ENCODE measurements at regions not wholly inside any gene's neighbourhood (a gene's known extent, or its start where the extent isn't known, plus 50 kb on each side); places are given as distances from the start of the nearest gene placed in this dataset.
"Not testable (repeated sequence)": the region's sequence is repeated elsewhere in the genome, so short reads cannot be mapped to it uniquely, and the experiment has no call there.

- DNase-seq: no peak
Measured at GRCh38 chr20:4341804-4342485, 92.9 kb upstream of the ADRA1D start.

GRCh38 chr20:4335722-4336121, 86.6 kb upstream of the ADRA1D start:
- DNase-seq: no peak

- no peak for DNase-seq
Measured at GRCh38 chr20:4332121-4332860, 83.2 kb upstream of the ADRA1D start.

GRCh38 chr20:4330011-4330410, 80.9 kb upstream of the ADRA1D start:
- DNase-seq: no peak

- DNase-seq: no peak
Measured at GRCh38 chr20:4329232-4329631, 80.1 kb upstream of the ADRA1D start.

GRCh38 chr20:4328541-4328940, 79.5 kb upstream of the ADRA1D start:
- DNase-seq: no peak

GRCh38 chr20:4327956-4328355, 78.9 kb upstream of the ADRA1D start:
- DNase-seq: no peak

GRCh38 chr20:4326195-4327065, 77.3 kb upstream of the ADRA1D start:
- DNase-seq: peak; percentile 41 to 66 (median 58)

GRCh38 chr20:4325548-4326187, 76.6 kb upstream of the ADRA1D start:
- no peak for DNase-seq

GRCh38 chr20:4324611-4325243, 75.6 kb upstream of the ADRA1D start:
- DNase-seq: peak; percentile 58 to 79 (median 74)

GRCh38 chr20:4322499-4322898, 73.4 kb upstream of the ADRA1D start:
- DNase-seq: peak in 2 of 3 donors; percentile 18 to 38

GRCh38 chr20:4320291-4320690, 71.2 kb upstream of the ADRA1D start:
- DNase-seq: peak; percentile 82 to 95 (median 94)

GRCh38 chr20:4318891-4319290, 69.8 kb upstream of the ADRA1D start:
- no peak for DNase-seq

- not testable (repeated sequence) for DNase-seq
Measured at GRCh38 chr20:4310616-4311015, 61.5 kb upstream of the ADRA1D start.

GRCh38 chr20:4306206-4306605, 57.1 kb upstream of the ADRA1D start:
- no peak for DNase-seq

GRCh38 chr20:4305091-4305490, 56.0 kb upstream of the ADRA1D start:
- no peak for DNase-seq

- DNase-seq: no peak
Measured at GRCh38 chr20:4304601-4305000, 55.5 kb upstream of the ADRA1D start.

GRCh38 chr20:4303136-4303535, 54.0 kb upstream of the ADRA1D start:
- DNase-seq: no peak

- no peak for DNase-seq
Measured at GRCh38 chr20:4300921-4301320, 51.8 kb upstream of the ADRA1D start.

- DNase-seq: no peak
Measured at GRCh38 chr20:4300401-4300800, 51.3 kb upstream of the ADRA1D start.

- DNase-seq: no peak
Measured at GRCh38 chr20:4299773-4300172, 50.7 kb upstream of the ADRA1D start.

GRCh38 chr20:4299216-4299615, 50.1 kb upstream of the ADRA1D start:
- no peak for DNase-seq

All from suppressor macrophage treated with lipopolysaccharide for 1 hour (primary cell).